Panc1 (cell line): ENCODE measurements at regions not wholly inside any gene's neighbourhood (a gene's known extent, or its start where the extent isn't known, plus 50 kb on each side); places are given as distances from the start of the nearest gene placed in this dataset.

Source experiments
- ATAC-seq: fragments of 200-7000 bp; cut with Tn5 transposase; 2 replicates; pipeline ENCODE4 v1.9.1; 2020; ENCODE audit warnings: mild to moderate bottlenecking, moderate library complexity
- BruUV-seq: library from RNA; stranded (reverse); fragments of 400-500 nt; replicated peaks from 2 replicates; lab custom pipeline; 2021; lab: Mats Ljungman, UMichigan
- CTCF ChIA-PET: fragments of 300-600 bp; sonication (Branson Sonifier 250); formaldehyde crosslinking; loops from one replicate; lab custom pipeline; 2022; ENCODE audit warnings: antibody characterized with exemption; lab: Charles Lee
- POLR2A ChIA-PET: fragments of 300-600 bp; sonication (Branson Sonifier 250); formaldehyde crosslinking; loops from one replicate; lab custom pipeline; 2022; ENCODE audit warnings: antibody characterized with exemption; lab: Charles Lee
- DNase-seq: peaks from one replicate; pipeline ENCODE4 v3.0.0-alpha.2; 2010; ENCODE audit warnings: low read depth, low spot score
- H3K27ac ChIP-seq: 2 replicates; pipeline ENCODE4 v1.5.1; 2011; ENCODE audit warnings: mild to moderate bottlenecking, low read length, inconsistent platforms
- H3K27me3 ChIP-seq: fragments of 200-500 bp; sonication (Bioruptor generic); 2 replicates; pipeline ENCODE4 v1.6.0; 2014; ENCODE audit warnings: low read length, inconsistent platforms; ENCODE audit not compliant: control insufficient read depth, insufficient read depth
- H3K36me3 ChIP-seq: fragments of 200-500 bp; sonication (Bioruptor generic); 2 replicates; pipeline ENCODE4 v1.5.1; 2014; ENCODE audit warnings: inconsistent platforms, mild to moderate bottlenecking, low read length, moderate library complexity; ENCODE audit not compliant: control insufficient read depth, insufficient read depth
- H3K4me1 ChIP-seq: 2 replicates; pipeline ENCODE4 v1.5.1; 2011; ENCODE audit warnings: inconsistent platforms, mild to moderate bottlenecking, low read length, moderate library complexity; ENCODE audit not compliant: control insufficient read depth, insufficient read depth
- H3K4me3 ChIP-seq, 2 experiments: 2 replicates each; pipeline ENCODE4 v1.5.1; 2011 to 2012; ENCODE audit warnings: low read depth in 2 of 2, low read length in 2 of 2, mild to moderate bottlenecking in 2 of 2, inconsistent platforms in 1 of 2, moderate library complexity in 1 of 2
- H3K9me3 ChIP-seq: fragments of 200-500 bp; sonication (Bioruptor generic); 2 replicates; pipeline ENCODE4 v1.5.1; 2014; ENCODE audit warnings: low read depth, mild to moderate bottlenecking, inconsistent platforms, low read length, moderate library complexity; ENCODE audit not compliant: control insufficient read depth, insufficient read depth
- CTCF ChIP-seq: fragments of 450-650 bp; IDR thresholded peaks from 2 replicates; pipeline ENCODE4 v1.5.1; 2017; ENCODE audit warnings: mild to moderate bottlenecking
- POLR2AphosphoS5 ChIP-seq: IDR thresholded peaks from 2 replicates; pipeline ENCODE4 v1.6.1; 2012; ENCODE audit warnings: mild to moderate bottlenecking, low read depth, low read length, moderate library complexity
- SIN3A ChIP-seq: IDR thresholded peaks from 2 replicates; pipeline ENCODE4 v1.6.1; 2012; ENCODE audit warnings: low read depth, mild to moderate bottlenecking, low read length, moderate library complexity, borderline replicate concordance; ENCODE audit not compliant: insufficient read depth
- TCF7L2 ChIP-seq: IDR thresholded peaks from 2 replicates; pipeline ENCODE4 v1.6.1; 2011; ENCODE audit warnings: mild to moderate bottlenecking, low read depth, low read length, inconsistent platforms
- in situ Hi-C: cut with HindIII; loops from 2 replicates; pipeline ENCODE4 v1.10.0; 2016; ENCODE audit warnings: low sequenced_read_pairs, low pct_unique_long_range_greater_than_20kb
- intact Hi-C: fragments of 100-400 bp; cut with micrococcal nuclease; formaldehyde crosslinking; loops from one replicate; pipeline ENCODE4 v1.10.0; 2022; ENCODE audit not compliant: unreplicated experiment
- TF ChIP-seq, protein P1 (sequence below), 2 experiments: IDR thresholded peaks; 2 replicates each; pipeline ENCODE4 v1.6.1; 2011 to 2012; ENCODE audit warnings: low read depth in 2 of 2, control low read depth in 1 of 2, low read length in 1 of 2, mild to moderate bottlenecking in 1 of 2, moderate library complexity in 1 of 2; ENCODE audit not compliant: insufficient read depth in 1 of 2

GRCh38 chr17:36748272-36748671 is 146.9 kb downstream of the MRM1 start:
- no peaks in the 10 kb centered on the region for H3K9me3 ChIP-seq
- H3K36me3 ChIP-seq = no peaks in the 10 kb centered on the region
- no peak overlapping the region for H3K4me3 ChIP-seq
- BruUV-seq = no TSS peak
- intact Hi-C loops (no loop called here), in situ Hi-C loops (no loop called here)
- ATAC-seq (no peak), DNase-seq (no peak)
- no peaks in the 10 kb centered on the region for H3K27me3 ChIP-seq
- CTCF ChIA-PET = no interaction called here
- TF ChIP-seq SIN3A (no peak), POLR2AphosphoS5 (no peak), TCF7L2 (no peak), CTCF (no peak)
- TF ChIP-seq, protein P1, sequence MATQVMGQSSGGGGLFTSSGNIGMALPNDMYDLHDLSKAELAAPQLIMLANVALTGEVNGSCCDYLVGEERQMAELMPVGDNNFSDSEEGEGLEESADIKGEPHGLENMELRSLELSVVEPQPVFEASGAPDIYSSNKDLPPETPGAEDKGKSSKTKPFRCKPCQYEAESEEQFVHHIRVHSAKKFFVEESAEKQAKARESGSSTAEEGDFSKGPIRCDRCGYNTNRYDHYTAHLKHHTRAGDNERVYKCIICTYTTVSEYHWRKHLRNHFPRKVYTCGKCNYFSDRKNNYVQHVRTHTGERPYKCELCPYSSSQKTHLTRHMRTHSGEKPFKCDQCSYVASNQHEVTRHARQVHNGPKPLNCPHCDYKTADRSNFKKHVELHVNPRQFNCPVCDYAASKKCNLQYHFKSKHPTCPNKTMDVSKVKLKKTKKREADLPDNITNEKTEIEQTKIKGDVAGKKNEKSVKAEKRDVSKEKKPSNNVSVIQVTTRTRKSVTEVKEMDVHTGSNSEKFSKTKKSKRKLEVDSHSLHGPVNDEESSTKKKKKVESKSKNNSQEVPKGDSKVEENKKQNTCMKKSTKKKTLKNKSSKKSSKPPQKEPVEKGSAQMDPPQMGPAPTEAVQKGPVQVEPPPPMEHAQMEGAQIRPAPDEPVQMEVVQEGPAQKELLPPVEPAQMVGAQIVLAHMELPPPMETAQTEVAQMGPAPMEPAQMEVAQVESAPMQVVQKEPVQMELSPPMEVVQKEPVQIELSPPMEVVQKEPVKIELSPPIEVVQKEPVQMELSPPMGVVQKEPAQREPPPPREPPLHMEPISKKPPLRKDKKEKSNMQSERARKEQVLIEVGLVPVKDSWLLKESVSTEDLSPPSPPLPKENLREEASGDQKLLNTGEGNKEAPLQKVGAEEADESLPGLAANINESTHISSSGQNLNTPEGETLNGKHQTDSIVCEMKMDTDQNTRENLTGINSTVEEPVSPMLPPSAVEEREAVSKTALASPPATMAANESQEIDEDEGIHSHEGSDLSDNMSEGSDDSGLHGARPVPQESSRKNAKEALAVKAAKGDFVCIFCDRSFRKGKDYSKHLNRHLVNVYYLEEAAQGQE (IDR thresholded peaks at IDR 0.05; ENCODE audit: insufficient read depth in 1 of 2, low read depth in 2 of 2, low read length in 1 of 2) = no peak
- POLR2A ChIA-PET = interaction anchor here (0.7 kb wide), 1 partner anchor 1675 kb away, joined by 3 read pairs; no protein-coding TSS in a partner anchor
- no peak overlapping the region for H3K27ac ChIP-seq
- no peaks in the 10 kb centered on the region for H3K4me1 ChIP-seq

DNA sequence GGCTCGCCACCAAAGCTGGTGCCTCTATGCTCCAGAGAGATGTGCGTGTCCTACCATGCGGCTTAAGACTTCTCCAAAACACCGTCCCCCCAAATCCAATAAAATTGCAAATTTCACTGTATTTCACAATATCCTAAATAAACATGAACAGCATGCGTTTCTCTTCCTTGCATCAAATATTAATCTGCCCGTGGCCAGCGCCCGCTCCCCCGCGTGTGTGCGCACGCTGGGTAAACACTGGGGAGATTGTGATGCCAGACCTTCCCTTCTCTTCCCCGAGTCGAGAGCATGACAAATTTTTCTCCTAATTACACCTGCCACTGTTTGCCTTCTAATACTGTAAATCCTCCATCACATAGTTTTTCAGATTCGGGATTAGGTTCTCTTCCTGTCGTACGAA is 148.1 kb downstream of the MRM1 start:
- H3K4me3 ChIP-seq = no peak overlapping the region
- intact Hi-C loops = no loop called here
- TF ChIP-seq SIN3A = no peak
- no peak for TF ChIP-seq TCF7L2
- no peak for TF ChIP-seq POLR2AphosphoS5
- no peak for TF ChIP-seq CTCF
- TF ChIP-seq, protein P1 (IDR thresholded peaks at IDR 0.05; ENCODE audit: insufficient read depth in 1 of 2, low read depth in 2 of 2, low read length in 1 of 2) = no peak
- in situ Hi-C loops = no loop called here
- POLR2A ChIA-PET = no interaction called here
- no peaks in the 10 kb centered on the region for H3K4me1 ChIP-seq
- no peaks in the 10 kb centered on the region for H3K36me3 ChIP-seq
- BruUV-seq = no TSS peak
- H3K9me3 ChIP-seq = no peaks in the 10 kb centered on the region
- CTCF ChIA-PET = no interaction called here
- no peak for ATAC-seq
- DNase-seq = no peak
- no peak overlapping the region for H3K27ac ChIP-seq
- H3K27me3 ChIP-seq = no peaks in the 10 kb centered on the region
